Stomach (tissue), 4 donors: ENCODE measurements at regions not wholly inside any gene's neighbourhood (a gene's known extent, or its start where the extent isn't known, plus 50 kb on each side); places are given as distances from the start of the nearest gene placed in this dataset.
"Not testable (repeated sequence)": the region's sequence is repeated elsewhere in the genome, so short reads cannot be mapped to it uniquely, and the experiment has no call there.

Source experiments
- EP300 ChIP-seq: sonication (generic); formaldehyde crosslinking; IDR thresholded peaks from one replicate; pipeline ENCODE4 v1.6.1; 2017; ENCODE audit warnings: antibody characterized with exemption
- POLR2A ChIP-seq, 4 donors: fragments of 450-650 bp; IDR thresholded peaks; one replicate each; pipeline ENCODE4 v1.6.1; 2016; ENCODE audit warnings: antibody characterized with exemption in 4 of 4, control low read depth in 2 of 4, mild to moderate bottlenecking in 1 of 4, moderate library complexity in 1 of 4
- POLR2AphosphoS5 ChIP-seq, 3 donors: sonication (generic); formaldehyde crosslinking; IDR thresholded peaks; one replicate each; pipeline ENCODE4 v1.6.1; 2016; ENCODE audit warnings: antibody characterized with exemption in 3 of 3
- TF ChIP-seq, protein P1 (sequence below), 7 experiments: fragments of 450-650 bp in 4 of 7; fragments of 200-600 bp in 3 of 7; sonication (generic) in 3 of 7; IDR thresholded peaks; one replicate each; pipeline ENCODE4 v1.5.1; 2016 to 2019; ENCODE audit warnings: antibody characterized with exemption in 7 of 7, control low read depth in 2 of 7, mild to moderate bottlenecking in 1 of 7

DNA sequence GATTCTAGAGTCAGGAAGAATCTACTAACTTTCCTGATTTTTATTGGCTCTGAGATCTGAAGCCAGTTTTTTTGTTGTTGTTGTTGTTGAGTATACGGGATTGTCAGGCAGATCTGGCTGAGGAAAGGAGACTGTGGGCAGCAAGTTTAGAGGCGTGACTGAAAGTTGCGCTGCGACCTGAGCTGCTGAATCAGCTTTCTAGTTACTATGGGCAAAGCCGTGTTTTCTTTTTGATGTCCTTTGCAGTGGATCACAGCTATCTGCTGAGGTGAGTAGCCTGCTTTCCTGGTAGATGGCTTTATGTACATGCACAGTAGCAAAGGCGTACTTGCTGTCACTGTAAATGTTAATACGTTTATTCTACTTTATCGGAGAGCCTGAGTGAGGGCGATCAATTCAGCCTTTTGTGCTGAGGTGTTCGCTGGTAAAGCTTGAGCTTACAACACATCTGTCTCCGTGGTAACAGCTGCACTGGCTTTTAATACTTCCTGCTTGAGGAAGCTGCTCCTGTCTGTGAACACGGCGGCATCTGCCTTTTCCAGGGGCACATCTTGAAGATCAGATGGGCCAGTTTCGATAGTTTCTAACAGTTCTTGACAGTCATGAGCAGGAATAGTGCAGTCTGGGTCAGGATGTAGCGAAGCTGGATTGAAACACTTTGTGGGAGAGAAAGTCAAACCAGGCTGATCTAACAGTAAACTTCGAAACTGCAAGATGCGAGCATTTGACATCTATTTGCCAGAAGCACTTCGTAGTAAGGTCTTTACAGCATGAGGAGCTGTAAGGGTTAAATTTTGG is 118.9 kb downstream of the UNC93B1 start:
- TF ChIP-seq, protein P1, sequence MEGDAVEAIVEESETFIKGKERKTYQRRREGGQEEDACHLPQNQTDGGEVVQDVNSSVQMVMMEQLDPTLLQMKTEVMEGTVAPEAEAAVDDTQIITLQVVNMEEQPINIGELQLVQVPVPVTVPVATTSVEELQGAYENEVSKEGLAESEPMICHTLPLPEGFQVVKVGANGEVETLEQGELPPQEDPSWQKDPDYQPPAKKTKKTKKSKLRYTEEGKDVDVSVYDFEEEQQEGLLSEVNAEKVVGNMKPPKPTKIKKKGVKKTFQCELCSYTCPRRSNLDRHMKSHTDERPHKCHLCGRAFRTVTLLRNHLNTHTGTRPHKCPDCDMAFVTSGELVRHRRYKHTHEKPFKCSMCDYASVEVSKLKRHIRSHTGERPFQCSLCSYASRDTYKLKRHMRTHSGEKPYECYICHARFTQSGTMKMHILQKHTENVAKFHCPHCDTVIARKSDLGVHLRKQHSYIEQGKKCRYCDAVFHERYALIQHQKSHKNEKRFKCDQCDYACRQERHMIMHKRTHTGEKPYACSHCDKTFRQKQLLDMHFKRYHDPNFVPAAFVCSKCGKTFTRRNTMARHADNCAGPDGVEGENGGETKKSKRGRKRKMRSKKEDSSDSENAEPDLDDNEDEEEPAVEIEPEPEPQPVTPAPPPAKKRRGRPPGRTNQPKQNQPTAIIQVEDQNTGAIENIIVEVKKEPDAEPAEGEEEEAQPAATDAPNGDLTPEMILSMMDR (IDR thresholded peaks at IDR 0.05), result not testable (repeated sequence)
- TF ChIP-seq POLR2A (IDR thresholded peaks at IDR 0.05); POLR2AphosphoS5 (IDR thresholded peaks at IDR 0.05); EP300: not testable (repeated sequence)
